PC-9 (cell line): ENCODE measurements at regions not wholly inside any gene's neighbourhood (a gene's known extent, or its start where the extent isn't known, plus 50 kb on each side); places are given as distances from the start of the nearest gene placed in this dataset.

ENCODE experiments used
- CTCF ChIP-seq: fragments of 200-600 bp; sonication (generic); conservative IDR thresholded peaks from 2 replicates; pipeline ENCODE4 v1.6.1; 2017; ENCODE audit warnings: mixed run types, antibody characterized with exemption, mild to moderate bottlenecking, moderate library complexity
- EZH2 ChIP-seq: fragments of 200-600 bp; sonication (generic); IDR thresholded peaks from 2 replicates; pipeline ENCODE4 v1.8.0; 2017; ENCODE audit warnings: antibody characterized with exemption, low read depth

GRCh38 chr10:85235258-85235657 lies 906.9 kb downstream of the CCSER2 start:
- no peak for TF ChIP-seq CTCF
- TF ChIP-seq EZH2 = no peak
